Loucy (cell line): ENCODE measurements at regions not wholly inside any gene's neighbourhood (a gene's known extent, or its start where the extent isn't known, plus 50 kb on each side); places are given as distances from the start of the nearest gene placed in this dataset.

Experiments
- CTCF ChIP-seq: fragments of 200-600 bp; sonication (generic); conservative IDR thresholded peaks from 2 replicates; pipeline ENCODE4 v1.5.1; 2014; ENCODE audit warnings: mild to moderate bottlenecking, antibody characterized with exemption, low read length
- EZH2phosphoT487 ChIP-seq: fragments of 200-600 bp; IDR thresholded peaks from 2 replicates; pipeline ENCODE4 v1.6.1; 2018; ENCODE audit warnings: antibody characterized with exemption, mild to moderate bottlenecking, moderate library complexity, borderline replicate concordance

GRCh38 chr1:38269923-38270848 lies 223.6 kb upstream of the POU3F1 start:
- TF ChIP-seq EZH2phosphoT487 (no peak), CTCF (no peak)
